AG04449 (cell line): ENCODE measurements at regions not wholly inside any gene's neighbourhood (a gene's known extent, or its start where the extent isn't known, plus 50 kb on each side); places are given as distances from the start of the nearest gene placed in this dataset.

Source experiments
- CTCF ChIA-PET: fragments of 350-600 bp; formaldehyde crosslinking; extraction: SDS; loops from one replicate; lab custom pipeline; 2021; ENCODE audit warnings: antibody characterized with exemption; lab: Yijun Ruan, JAX
- POLR2A ChIA-PET: fragments of 400-600, 350-600 bp; formaldehyde crosslinking; extraction: SDS; loops from one replicate; lab custom pipeline; 2020; ENCODE audit warnings: antibody characterized with exemption, inconsistent platforms; lab: Yijun Ruan, JAX
- DNase-seq: peaks from one replicate; pipeline ENCODE4 v3.0.0-alpha.2; 2010; ENCODE audit warnings: low read depth, low spot score
- H3K4me3 ChIP-seq: 2 replicates; pipeline ENCODE4 v1.5.1; 2011; ENCODE audit warnings: low read depth, mild to moderate bottlenecking, control low read depth, low read length
- TF ChIP-seq, protein P1 (sequence below): IDR thresholded peaks from one replicate; pipeline ENCODE4 v1.5.1; 2011; ENCODE audit warnings: mild to moderate bottlenecking, moderate library complexity, low read length, control low read depth, inconsistent platforms; ENCODE audit not compliant: insufficient read depth; ENCODE audit errors: missing control alignments

DNA sequence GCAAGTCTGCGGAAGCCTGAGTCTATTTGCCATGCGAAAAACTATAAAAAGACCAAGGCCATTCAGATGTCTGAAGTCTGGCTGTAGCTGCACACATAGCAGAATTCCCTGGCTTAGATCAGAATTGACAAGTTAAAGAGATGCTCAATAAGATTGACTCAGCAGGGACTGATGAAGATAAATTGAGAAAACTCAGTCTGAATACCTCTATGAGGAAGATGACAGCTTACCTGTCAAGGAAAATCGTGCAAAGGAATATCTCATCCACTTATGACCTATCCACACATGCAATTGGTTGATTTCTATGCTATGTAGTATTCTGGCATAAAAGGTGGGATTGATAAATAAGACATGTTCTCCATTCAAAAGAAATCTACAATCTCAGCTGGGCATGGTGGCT, 288.6 kb downstream of the BAMBI start:
- POLR2A ChIA-PET, result no interaction called here
- TF ChIP-seq, protein P1, sequence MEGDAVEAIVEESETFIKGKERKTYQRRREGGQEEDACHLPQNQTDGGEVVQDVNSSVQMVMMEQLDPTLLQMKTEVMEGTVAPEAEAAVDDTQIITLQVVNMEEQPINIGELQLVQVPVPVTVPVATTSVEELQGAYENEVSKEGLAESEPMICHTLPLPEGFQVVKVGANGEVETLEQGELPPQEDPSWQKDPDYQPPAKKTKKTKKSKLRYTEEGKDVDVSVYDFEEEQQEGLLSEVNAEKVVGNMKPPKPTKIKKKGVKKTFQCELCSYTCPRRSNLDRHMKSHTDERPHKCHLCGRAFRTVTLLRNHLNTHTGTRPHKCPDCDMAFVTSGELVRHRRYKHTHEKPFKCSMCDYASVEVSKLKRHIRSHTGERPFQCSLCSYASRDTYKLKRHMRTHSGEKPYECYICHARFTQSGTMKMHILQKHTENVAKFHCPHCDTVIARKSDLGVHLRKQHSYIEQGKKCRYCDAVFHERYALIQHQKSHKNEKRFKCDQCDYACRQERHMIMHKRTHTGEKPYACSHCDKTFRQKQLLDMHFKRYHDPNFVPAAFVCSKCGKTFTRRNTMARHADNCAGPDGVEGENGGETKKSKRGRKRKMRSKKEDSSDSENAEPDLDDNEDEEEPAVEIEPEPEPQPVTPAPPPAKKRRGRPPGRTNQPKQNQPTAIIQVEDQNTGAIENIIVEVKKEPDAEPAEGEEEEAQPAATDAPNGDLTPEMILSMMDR, result no peak

DNA sequence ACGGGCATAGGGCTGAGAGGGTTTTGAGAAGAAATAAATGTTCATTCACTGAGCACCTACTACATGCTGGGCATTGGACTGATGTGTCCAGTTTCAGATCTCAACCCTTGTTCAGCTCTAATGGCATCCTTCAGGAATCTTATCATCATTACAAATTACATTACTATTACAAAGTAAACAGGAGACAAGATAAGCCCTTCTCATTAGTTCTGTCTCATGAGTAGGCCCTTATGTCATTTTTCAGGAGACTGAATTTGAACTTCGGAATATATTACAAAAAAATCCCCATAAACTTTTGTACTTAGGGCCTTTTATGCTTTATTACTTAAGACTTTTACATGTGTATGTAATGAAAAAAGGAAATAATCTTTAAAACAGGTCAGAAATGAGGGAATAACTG, 289.7 kb downstream of the BAMBI start:
- CTCF ChIA-PET, result interaction anchor here (1.8 kb wide), 1 partner anchor 11 kb away, joined by 3 read pairs; no protein-coding TSS in a partner anchor

More for the DNA sequence above, 288.6 kb downstream of the BAMBI start:
- CTCF ChIA-PET, result no interaction called here
- no peak overlapping the region for H3K4me3 ChIP-seq
- no peak for DNase-seq

DNA sequence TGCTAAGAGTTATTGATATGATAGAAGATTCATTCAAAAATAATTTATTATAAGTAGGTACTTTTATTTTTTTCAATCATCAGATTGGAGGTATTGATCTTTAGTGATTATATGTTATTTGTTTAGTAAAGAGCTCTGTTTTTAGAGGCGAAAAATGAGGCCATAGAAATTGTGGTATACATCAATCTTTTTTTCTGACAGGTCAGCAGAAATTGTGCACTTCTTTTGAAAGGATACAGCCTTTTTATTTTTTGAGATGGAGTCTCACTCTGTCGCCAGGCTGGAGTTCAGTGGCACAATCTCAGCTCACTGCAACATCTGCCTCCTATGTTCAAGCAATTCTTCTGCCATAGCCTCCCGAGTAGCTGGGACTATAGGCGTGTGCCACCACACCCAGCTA, 292.1 kb downstream of the BAMBI start:
- CTCF ChIA-PET, result interaction anchor here (0.9 to 1.2 kb wide), 2 partner anchors 25 to 335 kb away, joined by 4 to 5 read pairs; no protein-coding TSS in a partner anchor

More for the DNA sequence above, 289.7 kb downstream of the BAMBI start:
- no peak overlapping the region for H3K4me3 ChIP-seq
- TF ChIP-seq, protein P1, result no peak
- no peak for DNase-seq
- POLR2A ChIA-PET, result no interaction called here

DNA sequence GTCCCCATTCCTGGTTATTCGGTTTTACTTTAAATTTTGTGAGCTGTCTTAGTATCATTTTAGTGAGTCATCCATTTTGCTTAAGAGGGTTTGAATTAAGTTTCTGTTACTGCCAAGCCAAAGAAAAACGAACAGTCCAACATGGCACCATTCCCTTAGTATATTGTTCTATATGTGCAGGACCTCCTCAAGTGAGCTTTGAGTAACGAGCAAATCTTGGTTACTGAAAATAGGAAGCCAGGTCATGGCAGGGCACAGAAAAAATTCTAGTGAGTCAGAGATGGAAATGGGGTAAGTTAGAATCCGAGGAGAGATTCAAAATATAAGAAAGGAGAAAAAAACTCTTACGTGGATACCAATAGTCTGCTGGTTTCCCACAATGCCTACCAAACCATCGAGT, 292.9 kb downstream of the BAMBI start:
- POLR2A ChIA-PET, result no interaction called here
- no peak overlapping the region for H3K4me3 ChIP-seq
- CTCF ChIA-PET, result interaction anchor here (0.8 to 1.7 kb wide), 5 partner anchors 11 to 334 kb away, joined by 3 to 8 read pairs (median 4); no protein-coding TSS in a partner anchor
- TF ChIP-seq, protein P1, result no peak
- no peak for DNase-seq

More for the DNA sequence above, 292.1 kb downstream of the BAMBI start:
- DNase-seq, result no peak
- no peak overlapping the region for H3K4me3 ChIP-seq
- TF ChIP-seq, protein P1, result no peak
- POLR2A ChIA-PET, result no interaction called here

DNA sequence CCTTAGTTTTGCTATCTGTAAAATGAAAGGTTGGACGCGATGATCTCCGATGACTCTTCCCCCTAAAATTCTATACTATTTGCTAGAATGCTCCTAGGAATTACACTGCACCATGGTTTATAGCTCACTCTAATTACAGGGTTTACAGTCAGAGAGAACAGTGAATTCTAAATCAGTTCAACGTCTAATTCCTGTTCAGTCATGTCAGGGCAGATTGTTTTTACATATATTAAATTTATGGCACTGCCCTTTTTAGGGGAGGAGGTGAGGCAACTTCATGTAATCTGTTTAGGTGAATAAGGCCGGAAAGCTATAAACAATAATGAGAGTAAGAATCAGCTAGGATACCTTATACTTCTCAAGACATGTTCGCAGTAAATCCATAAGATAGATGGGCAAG, 293.9 kb downstream of the BAMBI start:
- ChIA-PET CTCF (interaction anchor here (1.3 to 1.7 kb wide), 2 partner anchors 10 to 20 kb away, joined by 4 to 8 read pairs; no protein-coding TSS in a partner anchor), POLR2A (no interaction called here)
- no peak overlapping the region for H3K4me3 ChIP-seq
- TF ChIP-seq, protein P1, result no peak
- DNase-seq, result no peak

DNA sequence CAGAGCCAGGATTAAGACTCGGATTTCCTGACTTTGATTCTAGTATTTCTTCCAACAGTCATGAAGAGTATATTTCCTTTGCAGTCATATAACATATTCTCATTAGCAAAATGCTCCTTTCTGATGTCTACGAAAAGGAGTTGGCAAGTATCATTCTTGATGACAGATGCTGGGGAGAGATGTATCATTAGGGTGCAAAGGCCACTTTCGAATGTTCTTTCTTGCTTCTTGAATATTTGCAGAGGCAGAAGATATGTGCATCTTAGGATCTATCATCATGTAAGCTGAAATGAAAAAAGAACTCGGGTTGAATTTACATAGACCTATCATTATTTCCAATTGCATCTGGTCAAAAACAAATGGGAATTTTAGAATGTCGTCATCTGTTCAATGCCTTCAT, 294.4 kb downstream of the BAMBI start:
- no peak overlapping the region for H3K4me3 ChIP-seq
- TF ChIP-seq, protein P1, result no peak
- ChIA-PET CTCF (no interaction called here), POLR2A (no interaction called here)
- DNase-seq, result no peak
